ENCODE measurements at regions not wholly inside any gene's neighbourhood (a gene's known extent, or its start where the extent isn't known, plus 50 kb on each side); places are given as distances from the start of the nearest gene placed in this dataset.
"Not testable (repeated sequence)": the region's sequence is repeated elsewhere in the genome, so short reads cannot be mapped to it uniquely, and the experiment has no call there.

GRCh38 chr3:162719684-162720341, 1223.2 kb downstream of the OTOL1 start:
- no peaks in the 10 kb centered on the region for H3K9me3 ChIP-seq
- no peak overlapping the region for H3K27ac ChIP-seq
- H3K4me3 ChIP-seq = no peak overlapping the region
- DNase-seq (ENCODE audit: low spot score in 2 of 2) = no peak
- H3K27me3 ChIP-seq = no peaks in the 10 kb centered on the region
- H3K36me3 ChIP-seq = no peaks in the 10 kb centered on the region
- peaks cover 0 to 11% (median 0%) of the 10 kb centered on the region in 4 donors for H3K4me1 ChIP-seq
- no peak for TF ChIP-seq EP300 (IDR thresholded peaks at IDR 0.05)
- TF ChIP-seq CTCF (IDR thresholded peaks at IDR 0.05) = no peak
- TF ChIP-seq POLR2A (IDR thresholded peaks at IDR 0.05) = no peak

- no peak for DNase-seq (ENCODE audit: low spot score in 2 of 2)
- 82 to 84% methylated on average over 1 of the region's 1 CpG for WGBS, 2 donors
- Histone ChIP-seq H3K36me3 (no peaks in the 10 kb centered on the region), H3K4me1 (peaks cover 0 to 11% (median 0%) of the 10 kb centered on the region in 4 donors), H3K27me3 (no peaks in the 10 kb centered on the region), H3K27ac (no peak overlapping the region), H3K4me3 (no peak overlapping the region), H3K9me3 (no peaks in the 10 kb centered on the region)
- TF ChIP-seq EP300 (IDR thresholded peaks at IDR 0.05) (no peak), POLR2A (IDR thresholded peaks at IDR 0.05) (no peak), CTCF (IDR thresholded peaks at IDR 0.05) (no peak)
These were observed 1225.1 kb downstream of the OTOL1 start for GRCh38 chr3:162721736-162722135.

- H3K4me3 ChIP-seq = no peak overlapping the region
- DNase-seq (ENCODE audit: low spot score in 2 of 2) = no peak
- H3K36me3 ChIP-seq = no peaks in the 10 kb centered on the region
- H3K4me1 ChIP-seq = peaks cover 0 to 11% (median 0%) of the 10 kb centered on the region in 4 donors
- no peaks in the 10 kb centered on the region for H3K9me3 ChIP-seq
- no peaks in the 10 kb centered on the region for H3K27me3 ChIP-seq
- TF ChIP-seq EP300 (IDR thresholded peaks at IDR 0.05) = no peak
- TF ChIP-seq CTCF (IDR thresholded peaks at IDR 0.05) = no peak
- no peak for TF ChIP-seq POLR2A (IDR thresholded peaks at IDR 0.05)
- no peak overlapping the region for H3K27ac ChIP-seq
These were observed 1225.7 kb downstream of the OTOL1 start for GRCh38 chr3:162722337-162722736.

- WGBS, 2 donors = 67 to 77% methylated on average over 5 of the region's 5 CpGs
- H3K9me3 ChIP-seq; H3K27ac ChIP-seq; DNase-seq (ENCODE audit: low spot score in 2 of 2); H3K27me3 ChIP-seq; H3K36me3 ChIP-seq; H3K4me3 ChIP-seq: not testable (repeated sequence)
- H3K4me1 ChIP-seq = peaks cover 0 to 11% (median 0%) of the 10 kb centered on the region in 4 donors
These were observed 1226.2 kb downstream of the OTOL1 start for GRCh38 chr3:162722796-162723195.

GRCh38 chr3:162729686-162730085, 1233.1 kb downstream of the OTOL1 start:
- TF ChIP-seq POLR2A (IDR thresholded peaks at IDR 0.05) = no peak
- TF ChIP-seq EP300 (IDR thresholded peaks at IDR 0.05) = no peak
- TF ChIP-seq CTCF (IDR thresholded peaks at IDR 0.05) = no peak
- 78 to 91% methylated on average over 3 of the region's 3 CpGs for WGBS, 2 donors

GRCh38 chr3:162731961-162732360, 1235.4 kb downstream of the OTOL1 start:
- not testable (repeated sequence) for H3K27ac ChIP-seq; H3K9me3 ChIP-seq; H3K27me3 ChIP-seq; H3K36me3 ChIP-seq; H3K4me1 ChIP-seq; DNase-seq (ENCODE audit: low spot score in 2 of 2); H3K4me3 ChIP-seq
- WGBS, 2 donors = 80 to 90% methylated on average over 5 of the region's 5 CpGs

More at GRCh38 chr3:162729686-162730085, 1233.1 kb downstream of the OTOL1 start:
- H3K36me3 ChIP-seq = no peaks in the 10 kb centered on the region
- no peaks in the 10 kb centered on the region for H3K27me3 ChIP-seq
- no peaks in the 10 kb centered on the region for H3K4me1 ChIP-seq
- H3K9me3 ChIP-seq = no peaks in the 10 kb centered on the region
- DNase-seq (ENCODE audit: low spot score in 2 of 2) = no peak
- no peak overlapping the region for H3K27ac ChIP-seq
- no peak overlapping the region for H3K4me3 ChIP-seq

Data from tibial nerve (tissue), 4 donors.